ENCODE measurements at regions not wholly inside any gene's neighbourhood (a gene's known extent, or its start where the extent isn't known, plus 50 kb on each side); places are given as distances from the start of the nearest gene placed in this dataset.
A peak's percentile ranks its signal among the peaks of the same experiment; 100 is the strongest.

- Histone ChIP-seq H4K20me1 (ENCODE audit: control insufficient read depth, extremely low read depth, insufficient read depth, low read length) (no peaks in the 10 kb centered on the region), H3K9me3 (ENCODE audit: control insufficient read depth, insufficient read depth, low read depth, low read length) (no peaks in the 10 kb centered on the region), H2AFZ (ENCODE audit: low read length) (no peak overlapping the region), H3K27me3 (ENCODE audit: control insufficient read depth, insufficient read depth, low read length) (no peaks in the 10 kb centered on the region), H3K4me2 (ENCODE audit: extremely low read depth, insufficient read depth, low read length) (no peak overlapping the region), H3K36me3 (ENCODE audit: control insufficient read depth, insufficient read depth, low read length) (no peaks in the 10 kb centered on the region), H3K4me3 (replicated peaks in 1 of 4; ENCODE audit: control extremely low read depth in 1 of 4, insufficient read depth in 1 of 4, low read depth in 3 of 4, low read length in 4 of 4) (no peak overlapping the region), H3K27ac (ENCODE audit: insufficient read depth, low read length) (no peak overlapping the region), H3K79me2 (ENCODE audit: control insufficient read depth, insufficient read depth, low read length) (no peaks in the 10 kb centered on the region), H3K9ac (ENCODE audit: insufficient read depth, low read length) (no peak overlapping the region), H3K4me1 (ENCODE audit: control insufficient read depth, extremely low read depth, insufficient read depth, low read length) (no peaks in the 10 kb centered on the region)
- no peak for DNase-seq (ENCODE audit: low read depth in 2 of 2)
- TF ChIP-seq, protein P1, sequence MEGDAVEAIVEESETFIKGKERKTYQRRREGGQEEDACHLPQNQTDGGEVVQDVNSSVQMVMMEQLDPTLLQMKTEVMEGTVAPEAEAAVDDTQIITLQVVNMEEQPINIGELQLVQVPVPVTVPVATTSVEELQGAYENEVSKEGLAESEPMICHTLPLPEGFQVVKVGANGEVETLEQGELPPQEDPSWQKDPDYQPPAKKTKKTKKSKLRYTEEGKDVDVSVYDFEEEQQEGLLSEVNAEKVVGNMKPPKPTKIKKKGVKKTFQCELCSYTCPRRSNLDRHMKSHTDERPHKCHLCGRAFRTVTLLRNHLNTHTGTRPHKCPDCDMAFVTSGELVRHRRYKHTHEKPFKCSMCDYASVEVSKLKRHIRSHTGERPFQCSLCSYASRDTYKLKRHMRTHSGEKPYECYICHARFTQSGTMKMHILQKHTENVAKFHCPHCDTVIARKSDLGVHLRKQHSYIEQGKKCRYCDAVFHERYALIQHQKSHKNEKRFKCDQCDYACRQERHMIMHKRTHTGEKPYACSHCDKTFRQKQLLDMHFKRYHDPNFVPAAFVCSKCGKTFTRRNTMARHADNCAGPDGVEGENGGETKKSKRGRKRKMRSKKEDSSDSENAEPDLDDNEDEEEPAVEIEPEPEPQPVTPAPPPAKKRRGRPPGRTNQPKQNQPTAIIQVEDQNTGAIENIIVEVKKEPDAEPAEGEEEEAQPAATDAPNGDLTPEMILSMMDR (conservative IDR thresholded peaks at IDR 0.05 in 1 of 2, IDR thresholded peaks at IDR 0.05 in 1 of 2; ENCODE audit: low read depth in 1 of 2, low read length in 2 of 2): no peak
- no peak for TF ChIP-seq EZH2 (IDR thresholded peaks at IDR 0.05; ENCODE audit: low read length, missing control alignments)
These were observed 449.4 kb upstream of the SUCLG2 start for GRCh38 chr3:68103811-68104210.

- H3K27ac ChIP-seq (ENCODE audit: insufficient read depth, low read length): no peak overlapping the region
- no peak overlapping the region for H3K9ac ChIP-seq (ENCODE audit: insufficient read depth, low read length)
- H3K4me3 ChIP-seq (replicated peaks in 1 of 4; ENCODE audit: control extremely low read depth in 1 of 4, insufficient read depth in 1 of 4, low read depth in 3 of 4, low read length in 4 of 4): no peak overlapping the region
- no peaks in the 10 kb centered on the region for H3K36me3 ChIP-seq (ENCODE audit: control insufficient read depth, insufficient read depth, low read length)
- H3K27me3 ChIP-seq (ENCODE audit: control insufficient read depth, insufficient read depth, low read length): no peaks in the 10 kb centered on the region
- H3K4me1 ChIP-seq (ENCODE audit: control insufficient read depth, extremely low read depth, insufficient read depth, low read length): no peaks in the 10 kb centered on the region
- no peaks in the 10 kb centered on the region for H3K9me3 ChIP-seq (ENCODE audit: control insufficient read depth, insufficient read depth, low read depth, low read length)
- no peaks in the 10 kb centered on the region for H4K20me1 ChIP-seq (ENCODE audit: control insufficient read depth, extremely low read depth, insufficient read depth, low read length)
- no peaks in the 10 kb centered on the region for H3K79me2 ChIP-seq (ENCODE audit: control insufficient read depth, insufficient read depth, low read length)
- no peak overlapping the region for H2AFZ ChIP-seq (ENCODE audit: low read length)
- TF ChIP-seq EZH2 (IDR thresholded peaks at IDR 0.05; ENCODE audit: low read length, missing control alignments): no peak
- TF ChIP-seq, protein P1 (conservative IDR thresholded peaks at IDR 0.05 in 1 of 2, IDR thresholded peaks at IDR 0.05 in 1 of 2; ENCODE audit: low read depth in 1 of 2, low read length in 2 of 2): no peak
- no peak for DNase-seq (ENCODE audit: low read depth in 2 of 2)
- no peak overlapping the region for H3K4me2 ChIP-seq (ENCODE audit: extremely low read depth, insufficient read depth, low read length)
These were observed 436.2 kb upstream of the SUCLG2 start for GRCh38 chr3:68090571-68090970.

- TF ChIP-seq EZH2 (IDR thresholded peaks at IDR 0.05; ENCODE audit: low read length, missing control alignments): no peak
- TF ChIP-seq, protein P1 (conservative IDR thresholded peaks at IDR 0.05 in 1 of 2, IDR thresholded peaks at IDR 0.05 in 1 of 2; ENCODE audit: low read depth in 1 of 2, low read length in 2 of 2): no peak
- Histone ChIP-seq H3K9me3 (ENCODE audit: control insufficient read depth, insufficient read depth, low read depth, low read length) (no peaks in the 10 kb centered on the region), H3K27ac (ENCODE audit: insufficient read depth, low read length) (no peak overlapping the region), H2AFZ (ENCODE audit: low read length) (no peak overlapping the region), H3K4me3 (replicated peaks in 1 of 4; ENCODE audit: control extremely low read depth in 1 of 4, insufficient read depth in 1 of 4, low read depth in 3 of 4, low read length in 4 of 4) (no peak overlapping the region), H3K4me2 (ENCODE audit: extremely low read depth, insufficient read depth, low read length) (no peak overlapping the region), H3K36me3 (ENCODE audit: control insufficient read depth, insufficient read depth, low read length) (no peaks in the 10 kb centered on the region), H3K27me3 (ENCODE audit: control insufficient read depth, insufficient read depth, low read length) (no peaks in the 10 kb centered on the region), H3K79me2 (ENCODE audit: control insufficient read depth, insufficient read depth, low read length) (no peaks in the 10 kb centered on the region), H3K9ac (ENCODE audit: insufficient read depth, low read length) (no peak overlapping the region), H4K20me1 (ENCODE audit: control insufficient read depth, extremely low read depth, insufficient read depth, low read length) (no peaks in the 10 kb centered on the region), H3K4me1 (ENCODE audit: control insufficient read depth, extremely low read depth, insufficient read depth, low read length) (no peaks in the 10 kb centered on the region)
- DNase-seq (ENCODE audit: low read depth in 2 of 2): peak; percentile 0 to 70
These were observed 435.2 kb upstream of the SUCLG2 start for GRCh38 chr3:68089572-68090011.
